HepG2 (cell line): ENCODE measurements at regions not wholly inside any gene's neighbourhood (a gene's known extent, or its start where the extent isn't known, plus 50 kb on each side); places are given as distances from the start of the nearest gene placed in this dataset.

Experiments used
- ATF7-NPFF ChIP-seq: sonication (generic); formaldehyde crosslinking; IDR thresholded peaks from 2 replicates; pipeline ENCODE4 v1.8.1; 2023; ENCODE audit warnings: mild to moderate bottlenecking, low read depth, missing genetic modification reagents, moderate library complexity
- E2F1 ChIP-seq: sonication (generic); formaldehyde crosslinking; IDR thresholded peaks from 2 replicates; pipeline ENCODE4 v1.5.0; 2020; ENCODE audit warnings: missing genetic modification reagents
- ELF1 ChIP-seq: sonication (generic); formaldehyde crosslinking; IDR thresholded peaks from 2 replicates; pipeline ENCODE4 v1.4.0; 2020; ENCODE audit warnings: missing genetic modification reagents
- POLR2A ChIP-seq, 2 experiments: IDR thresholded peaks; 2 replicates each; pipeline ENCODE4 v1.6.1; 2011; ENCODE audit warnings: low read depth in 2 of 2, low read length in 2 of 2, mild to moderate bottlenecking in 1 of 2, moderate library complexity in 1 of 2; ENCODE audit not compliant: insufficient read depth in 1 of 2
- ZBTB10 ChIP-seq: sonication (generic); formaldehyde crosslinking; IDR thresholded peaks from 2 replicates; pipeline ENCODE4 v1.4.0; 2020; ENCODE audit warnings: missing genetic modification reagents, borderline replicate concordance

GRCh38 chr11:129605815-129606214 lies 209.8 kb upstream of the TMEM45B start:
- TF ChIP-seq ATF7-NPFF (no peak), ZBTB10 (CRISPR knock-in tag) (no peak), E2F1 (CRISPR knock-in tag) (no peak), ELF1 (CRISPR knock-in tag) (no peak), POLR2A (IDR thresholded peaks at IDR 0.05; ENCODE audit: insufficient read depth in 1 of 2, low read depth in 2 of 2, low read length in 2 of 2) (no peak)
